Astrocyte (in vitro differentiated cells and primary cell): ENCODE measurements at regions not wholly inside any gene's neighbourhood (a gene's known extent, or its start where the extent isn't known, plus 50 kb on each side); places are given as distances from the start of the nearest gene placed in this dataset.

Experiments used
- EZH2 ChIP-seq: IDR thresholded peaks from 2 replicates; pipeline ENCODE4 v1.6.1; 2012; ENCODE audit warnings: mild to moderate bottlenecking, low read length, inconsistent platforms; ENCODE audit not compliant: insufficient read depth
- TF ChIP-seq, protein P1 (sequence below): IDR thresholded peaks from 2 replicates; pipeline ENCODE4 v1.5.1; 2011; ENCODE audit warnings: low read depth, mild to moderate bottlenecking, inconsistent platforms, low read length, moderate library complexity; ENCODE audit not compliant: insufficient read depth

GRCh38 chr22:34914846-34915245 is 151.1 kb upstream of the ISX start:
- TF ChIP-seq EZH2, result no peak
- TF ChIP-seq, protein P1, sequence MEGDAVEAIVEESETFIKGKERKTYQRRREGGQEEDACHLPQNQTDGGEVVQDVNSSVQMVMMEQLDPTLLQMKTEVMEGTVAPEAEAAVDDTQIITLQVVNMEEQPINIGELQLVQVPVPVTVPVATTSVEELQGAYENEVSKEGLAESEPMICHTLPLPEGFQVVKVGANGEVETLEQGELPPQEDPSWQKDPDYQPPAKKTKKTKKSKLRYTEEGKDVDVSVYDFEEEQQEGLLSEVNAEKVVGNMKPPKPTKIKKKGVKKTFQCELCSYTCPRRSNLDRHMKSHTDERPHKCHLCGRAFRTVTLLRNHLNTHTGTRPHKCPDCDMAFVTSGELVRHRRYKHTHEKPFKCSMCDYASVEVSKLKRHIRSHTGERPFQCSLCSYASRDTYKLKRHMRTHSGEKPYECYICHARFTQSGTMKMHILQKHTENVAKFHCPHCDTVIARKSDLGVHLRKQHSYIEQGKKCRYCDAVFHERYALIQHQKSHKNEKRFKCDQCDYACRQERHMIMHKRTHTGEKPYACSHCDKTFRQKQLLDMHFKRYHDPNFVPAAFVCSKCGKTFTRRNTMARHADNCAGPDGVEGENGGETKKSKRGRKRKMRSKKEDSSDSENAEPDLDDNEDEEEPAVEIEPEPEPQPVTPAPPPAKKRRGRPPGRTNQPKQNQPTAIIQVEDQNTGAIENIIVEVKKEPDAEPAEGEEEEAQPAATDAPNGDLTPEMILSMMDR, result no peak
